Omental fat pad (tissue), 3 donors: ENCODE measurements at regions not wholly inside any gene's neighbourhood (a gene's known extent, or its start where the extent isn't known, plus 50 kb on each side); places are given as distances from the start of the nearest gene placed in this dataset. TPM values are rescaled to one million over a fixed set of nuclear protein-coding genes. Genes with fewer than 3 reads are reported as not detected.

Experiments used
- ATAC-seq: fragments of 150-250 bp; one replicate; pipeline ENCODE4 v1.9.1; 2016; ENCODE audit warnings: mild to moderate bottlenecking, moderate library complexity; ENCODE audit not compliant: low FRiP score
- DNase-seq: peaks from one replicate; pipeline ENCODE4 v3.0.0-alpha.2; 2019; ENCODE audit warnings: low spot score
- small RNA-seq: library from RNA; depleted of rRNA; stranded (forward); fragments of <200 nt; gene quantifications from one replicate; pipeline ENCODE3, GENCODE V24; 2016
- TF ChIP-seq, protein P1 (sequence below), 3 donors: fragments of 450-650 bp; IDR thresholded peaks; one replicate each; pipeline ENCODE4 v1.5.1; 2016 to 2017; ENCODE audit warnings: antibody characterized with exemption in 3 of 3, mild to moderate bottlenecking in 3 of 3, moderate library complexity in 2 of 3

- DNase-seq (no peak), ATAC-seq (no peak)
- TF ChIP-seq, protein P1, sequence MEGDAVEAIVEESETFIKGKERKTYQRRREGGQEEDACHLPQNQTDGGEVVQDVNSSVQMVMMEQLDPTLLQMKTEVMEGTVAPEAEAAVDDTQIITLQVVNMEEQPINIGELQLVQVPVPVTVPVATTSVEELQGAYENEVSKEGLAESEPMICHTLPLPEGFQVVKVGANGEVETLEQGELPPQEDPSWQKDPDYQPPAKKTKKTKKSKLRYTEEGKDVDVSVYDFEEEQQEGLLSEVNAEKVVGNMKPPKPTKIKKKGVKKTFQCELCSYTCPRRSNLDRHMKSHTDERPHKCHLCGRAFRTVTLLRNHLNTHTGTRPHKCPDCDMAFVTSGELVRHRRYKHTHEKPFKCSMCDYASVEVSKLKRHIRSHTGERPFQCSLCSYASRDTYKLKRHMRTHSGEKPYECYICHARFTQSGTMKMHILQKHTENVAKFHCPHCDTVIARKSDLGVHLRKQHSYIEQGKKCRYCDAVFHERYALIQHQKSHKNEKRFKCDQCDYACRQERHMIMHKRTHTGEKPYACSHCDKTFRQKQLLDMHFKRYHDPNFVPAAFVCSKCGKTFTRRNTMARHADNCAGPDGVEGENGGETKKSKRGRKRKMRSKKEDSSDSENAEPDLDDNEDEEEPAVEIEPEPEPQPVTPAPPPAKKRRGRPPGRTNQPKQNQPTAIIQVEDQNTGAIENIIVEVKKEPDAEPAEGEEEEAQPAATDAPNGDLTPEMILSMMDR (IDR thresholded peaks at IDR 0.05), result no peak
Observed at GRCh38 chr5:88937406-88937805, 54.4 kb upstream of the MEF2C start.

DNA sequence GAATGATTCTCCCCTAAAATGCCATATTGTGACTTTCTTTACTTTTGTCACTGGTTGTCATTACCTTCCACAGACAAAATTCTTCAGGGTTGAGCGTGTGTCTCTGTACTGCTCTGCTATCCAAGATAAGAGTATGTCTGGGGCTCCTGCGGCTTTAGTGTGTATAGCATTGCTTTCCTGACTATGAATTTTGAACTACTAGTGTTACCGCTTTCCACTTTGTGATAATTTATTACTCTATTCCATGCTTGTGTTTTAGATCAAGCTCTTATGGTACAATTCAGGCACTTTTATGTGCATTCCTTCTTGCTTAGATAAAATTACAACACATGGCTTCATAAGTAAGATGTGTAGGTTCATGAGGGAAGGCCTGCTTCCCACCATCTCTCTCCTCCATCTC is 51.5 kb upstream of the MEF2C start:
- DNase-seq, result no peak
- ATAC-seq, result no peak
- TF ChIP-seq, protein P1 (IDR thresholded peaks at IDR 0.05), result no peak

Small RNA genes in the stretch of these regions (small RNA-seq; reads per million reads assigned to genes)
- gene MIR3660, result not detected
